ENCODE measurements at regions not wholly inside any gene's neighbourhood (a gene's known extent, or its start where the extent isn't known, plus 50 kb on each side); places are given as distances from the start of the nearest gene placed in this dataset.

DNA sequence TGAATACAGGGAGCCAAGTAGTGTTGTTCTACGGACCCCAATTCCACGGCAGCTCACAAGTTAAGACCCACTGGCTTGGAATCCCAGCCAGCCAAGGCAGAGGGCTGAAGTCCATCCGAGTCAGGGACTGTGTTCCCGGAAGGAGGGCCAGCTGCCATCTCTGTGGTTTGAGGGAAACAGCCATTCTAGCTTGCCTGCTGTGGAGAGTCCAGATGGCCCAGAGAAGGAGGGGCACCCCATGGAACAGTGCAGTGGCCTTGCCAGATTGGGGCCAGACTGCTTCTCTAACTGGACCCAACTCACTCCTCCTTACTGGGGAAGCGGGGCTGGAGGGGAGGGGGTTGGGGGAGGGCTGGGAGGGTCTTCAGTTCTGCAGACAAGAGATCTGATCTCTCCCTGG, 156.4 kb downstream of the FAM181B start:
- intact Hi-C loops (cut with micrococcal nuclease) = no loop called here
- no peaks in the 10 kb centered on the region for H3K4me1 Mint-ChIP-seq
- Histone ChIP-seq H3K36me3 (ENCODE audit: insufficient read depth, low read length) (no peaks in the 10 kb centered on the region), H3K4me3 (ENCODE audit: low read length in 2 of 2) (no peak overlapping the region), H3K9me3 (ENCODE audit: control insufficient read depth in 1 of 2, low read length in 2 of 2) (no peaks in the 10 kb centered on the region), H3K27ac (ENCODE audit: low read depth, low read length) (no peak overlapping the region), H3K27me3 (ENCODE audit: insufficient read depth, low read length) (no peaks in the 10 kb centered on the region), H3K4me1 (ENCODE audit: insufficient read depth, low read length) (no peaks in the 10 kb centered on the region)
- no peak overlapping the region for H3K27ac Mint-ChIP-seq
- CTCF ChIA-PET (ENCODE audit: partially characterized antibody) = no interaction called here
- H3K36me3 Mint-ChIP-seq = no peaks in the 10 kb centered on the region
- no peak overlapping the region for H3K4me3 Mint-ChIP-seq
- no peak for DNase-seq
- POLR2A ChIA-PET (ENCODE audit: partially characterized antibody) = no interaction called here
- peaks cover 0 to 6% (median under 1%) of the 10 kb centered on the region in 8 donors for H3K9me3 Mint-ChIP-seq
- H3K27me3 Mint-ChIP-seq = no peaks in the 10 kb centered on the region

DNA sequence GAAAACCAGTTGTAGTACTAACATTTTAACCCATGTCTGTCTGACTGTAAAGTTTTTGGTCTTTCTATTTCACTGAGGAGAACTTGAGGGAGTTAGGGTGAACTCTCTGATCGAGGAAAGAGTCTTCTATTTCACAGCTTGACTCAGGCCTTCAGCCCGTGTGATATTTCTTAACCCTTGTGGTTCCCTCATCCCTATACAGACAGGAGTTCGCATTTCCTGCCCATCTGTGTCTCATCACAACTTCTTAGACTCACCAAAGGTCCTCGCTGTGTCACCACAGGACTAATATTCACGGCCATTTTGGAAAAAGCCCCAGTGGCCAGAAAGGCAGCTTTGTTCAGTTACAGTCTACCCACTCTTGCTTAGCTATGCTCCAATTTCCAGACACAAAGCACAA, 172.8 kb downstream of the FAM181B start:
- H3K9me3 ChIP-seq (ENCODE audit: control insufficient read depth in 1 of 2, low read length in 2 of 2) = no peaks in the 10 kb centered on the region
- ChIA-PET POLR2A (ENCODE audit: partially characterized antibody) (no interaction called here), CTCF (ENCODE audit: partially characterized antibody) (no interaction called here)
- no peaks in the 10 kb centered on the region for H3K4me1 ChIP-seq (ENCODE audit: insufficient read depth, low read length)
- Mint-ChIP-seq H3K4me3 (no peak overlapping the region), H3K9me3 (peaks cover 0 to 6% (median 0%) of the 10 kb centered on the region in 8 donors), H3K27ac (no peak overlapping the region), H3K4me1 (no peaks in the 10 kb centered on the region), H3K27me3 (no peaks in the 10 kb centered on the region), H3K36me3 (no peaks in the 10 kb centered on the region)
- no peak overlapping the region for H3K27ac ChIP-seq (ENCODE audit: low read depth, low read length)
- no peaks in the 10 kb centered on the region for H3K27me3 ChIP-seq (ENCODE audit: insufficient read depth, low read length)
- intact Hi-C loops (cut with micrococcal nuclease) = no loop called here
- DNase-seq = no peak
- no peaks in the 10 kb centered on the region for H3K36me3 ChIP-seq (ENCODE audit: insufficient read depth, low read length)
- no peak overlapping the region for H3K4me3 ChIP-seq (ENCODE audit: low read length in 2 of 2)

DNA sequence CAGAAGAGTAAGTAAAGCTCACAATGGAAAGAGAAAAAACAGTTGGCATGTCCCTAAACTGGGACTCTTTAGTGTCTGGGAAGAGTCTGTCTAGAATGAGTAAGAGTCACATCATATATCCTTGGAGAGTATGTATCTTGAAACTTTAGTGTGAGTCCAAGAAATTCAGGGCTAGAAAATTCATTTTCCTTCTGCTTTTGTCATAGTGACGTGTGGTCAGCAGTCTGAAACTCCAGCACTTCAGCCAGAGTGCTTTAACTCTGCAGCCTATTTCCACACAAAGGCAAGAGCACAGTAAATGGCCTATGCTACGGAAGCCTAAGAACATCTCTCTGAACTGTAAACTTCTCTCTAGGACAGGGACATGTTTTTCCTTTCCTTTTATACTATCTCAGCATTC, 174.1 kb downstream of the FAM181B start:
- Histone ChIP-seq H3K27me3 (ENCODE audit: insufficient read depth, low read length) (no peaks in the 10 kb centered on the region), H3K4me1 (ENCODE audit: insufficient read depth, low read length) (no peaks in the 10 kb centered on the region), H3K4me3 (ENCODE audit: low read length in 2 of 2) (no peak overlapping the region), H3K27ac (ENCODE audit: low read depth, low read length) (no peak overlapping the region), H3K9me3 (ENCODE audit: control insufficient read depth in 1 of 2, low read length in 2 of 2) (no peaks in the 10 kb centered on the region), H3K36me3 (ENCODE audit: insufficient read depth, low read length) (no peaks in the 10 kb centered on the region)
- Mint-ChIP-seq H3K27me3 (no peaks in the 10 kb centered on the region), H3K4me1 (no peaks in the 10 kb centered on the region), H3K4me3 (no peak overlapping the region), H3K9me3 (peaks cover 0 to 6% (median 0%) of the 10 kb centered on the region in 8 donors), H3K36me3 (no peaks in the 10 kb centered on the region), H3K27ac (no peak overlapping the region)
- ChIA-PET POLR2A (ENCODE audit: partially characterized antibody) (no interaction called here), CTCF (ENCODE audit: partially characterized antibody) (no interaction called here)
- intact Hi-C loops (cut with micrococcal nuclease) = no loop called here
- DNase-seq = no peak

DNA sequence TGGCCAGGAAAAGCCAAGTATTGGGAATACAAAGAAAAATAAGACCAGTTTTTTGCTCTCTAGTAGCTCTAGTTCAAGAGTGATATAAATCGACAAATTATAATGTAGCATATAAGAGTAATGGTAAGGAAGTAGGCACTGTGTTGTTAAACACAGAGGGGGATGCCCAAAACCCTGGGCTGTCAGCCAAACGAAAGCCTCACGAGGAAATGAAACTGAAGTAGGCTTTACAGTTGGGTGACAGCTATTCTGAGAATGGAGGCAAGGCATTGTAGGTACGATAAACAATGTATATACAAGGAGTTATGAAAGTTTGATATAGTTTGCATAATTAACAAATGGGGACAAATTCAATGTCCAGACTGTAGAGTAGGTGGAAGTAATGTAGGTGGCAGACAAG, 176.4 kb downstream of the FAM181B start:
- Histone ChIP-seq H3K4me3 (ENCODE audit: low read length in 2 of 2) (no peak overlapping the region), H3K27me3 (ENCODE audit: insufficient read depth, low read length) (no peaks in the 10 kb centered on the region), H3K36me3 (ENCODE audit: insufficient read depth, low read length) (no peaks in the 10 kb centered on the region), H3K4me1 (ENCODE audit: insufficient read depth, low read length) (no peaks in the 10 kb centered on the region), H3K9me3 (ENCODE audit: control insufficient read depth in 1 of 2, low read length in 2 of 2) (no peaks in the 10 kb centered on the region), H3K27ac (ENCODE audit: low read depth, low read length) (no peak overlapping the region)
- intact Hi-C loops (cut with micrococcal nuclease) = no loop called here
- H3K36me3 Mint-ChIP-seq = no peaks in the 10 kb centered on the region
- no peaks in the 10 kb centered on the region for H3K27me3 Mint-ChIP-seq
- no peak for DNase-seq
- no peaks in the 10 kb centered on the region for H3K4me1 Mint-ChIP-seq
- ChIA-PET POLR2A (ENCODE audit: partially characterized antibody) (no interaction called here), CTCF (ENCODE audit: partially characterized antibody) (no interaction called here)
- no peak overlapping the region for H3K27ac Mint-ChIP-seq
- no peak overlapping the region for H3K4me3 Mint-ChIP-seq
- H3K9me3 Mint-ChIP-seq = peaks cover 0 to 6% (median 0%) of the 10 kb centered on the region in 8 donors

DNA sequence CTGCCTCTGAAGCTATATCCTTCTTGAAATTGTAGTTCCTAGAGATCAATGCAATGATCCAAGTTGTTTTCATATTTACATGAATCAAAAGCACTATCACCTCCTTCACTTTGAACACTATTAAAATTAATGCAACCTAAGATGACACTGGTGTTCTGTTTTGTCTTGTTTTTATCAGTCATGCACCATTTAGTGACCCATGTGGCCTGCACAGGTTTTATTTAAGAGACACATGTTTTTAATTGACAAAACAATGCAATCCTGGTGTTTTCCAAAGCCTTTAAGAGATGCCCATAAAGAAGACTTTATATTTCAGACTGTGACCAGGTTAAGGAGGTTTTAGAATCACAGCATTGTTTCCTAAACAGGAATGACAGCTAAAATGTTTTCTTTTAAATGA, 177.5 kb downstream of the FAM181B start:
- H3K9me3 ChIP-seq (ENCODE audit: control insufficient read depth in 1 of 2, low read length in 2 of 2) = no peaks in the 10 kb centered on the region
- intact Hi-C loops (cut with micrococcal nuclease) = no loop called here
- no peaks in the 10 kb centered on the region for H3K27me3 Mint-ChIP-seq
- H3K4me1 ChIP-seq (ENCODE audit: insufficient read depth, low read length) = no peaks in the 10 kb centered on the region
- ChIA-PET CTCF (ENCODE audit: partially characterized antibody) (no interaction called here), POLR2A (ENCODE audit: partially characterized antibody) (no interaction called here)
- peaks cover 0 to 3% (median 0%) of the 10 kb centered on the region in 8 donors for H3K9me3 Mint-ChIP-seq
- H3K27me3 ChIP-seq (ENCODE audit: insufficient read depth, low read length) = no peaks in the 10 kb centered on the region
- no peak overlapping the region for H3K27ac ChIP-seq (ENCODE audit: low read depth, low read length)
- H3K4me1 Mint-ChIP-seq = no peaks in the 10 kb centered on the region
- no peak for DNase-seq
- H3K4me3 Mint-ChIP-seq = no peak overlapping the region
- H3K27ac Mint-ChIP-seq = no peak overlapping the region
- H3K4me3 ChIP-seq (ENCODE audit: low read length in 2 of 2) = no peak overlapping the region
- H3K36me3 Mint-ChIP-seq = no peaks in the 10 kb centered on the region
- no peaks in the 10 kb centered on the region for H3K36me3 ChIP-seq (ENCODE audit: insufficient read depth, low read length)

DNA sequence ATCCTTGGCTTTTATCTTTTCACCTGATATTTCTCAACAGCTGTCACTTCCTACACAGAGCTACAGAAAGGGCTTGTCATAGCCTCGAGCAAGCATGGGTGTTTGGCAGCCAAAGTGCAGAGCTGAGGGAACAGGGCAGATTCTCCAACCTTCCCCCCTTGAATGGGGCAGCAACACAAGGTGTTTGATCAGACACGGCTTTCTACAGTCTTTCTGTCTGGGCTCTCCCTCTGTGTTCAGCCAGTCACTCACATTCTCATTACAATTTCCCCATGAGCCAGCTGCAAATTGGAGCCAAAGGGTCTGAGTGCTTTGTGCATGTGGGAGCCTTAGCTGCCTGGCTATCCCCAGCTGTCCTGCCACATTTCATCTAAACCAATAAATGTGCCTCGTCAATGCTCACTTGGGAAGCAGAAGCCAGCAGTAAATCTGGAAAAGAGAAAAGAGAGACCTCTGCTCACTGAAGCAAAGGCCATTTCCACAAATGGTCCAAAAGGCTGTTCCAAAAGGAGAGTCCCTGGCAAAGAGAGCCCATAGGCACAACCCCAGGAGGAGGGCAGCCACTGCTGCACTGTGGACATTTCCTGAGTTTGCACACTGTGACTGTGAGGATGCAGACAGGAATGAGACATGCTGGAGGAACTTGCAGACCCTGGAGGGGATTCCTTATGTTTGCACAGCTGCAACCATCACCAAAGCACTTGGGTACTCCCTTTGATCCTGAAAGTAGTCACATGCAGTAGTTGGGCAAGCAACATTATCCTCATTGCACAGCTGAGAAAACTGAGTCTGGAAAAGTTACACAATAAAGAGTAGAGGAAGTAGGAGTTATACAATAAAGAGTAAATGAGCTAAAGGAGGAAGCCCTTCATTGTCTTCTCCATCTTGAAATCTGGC, 186.8 kb downstream of the FAM181B start:
- H3K4me1 ChIP-seq (ENCODE audit: insufficient read depth, low read length) = no peaks in the 10 kb centered on the region
- no peak overlapping the region for H3K4me3 ChIP-seq (ENCODE audit: low read length in 2 of 2)
- no peak for DNase-seq
- H3K36me3 Mint-ChIP-seq = no peaks in the 10 kb centered on the region
- no peaks in the 10 kb centered on the region for H3K36me3 ChIP-seq (ENCODE audit: insufficient read depth, low read length)
- no peaks in the 10 kb centered on the region for H3K27me3 ChIP-seq (ENCODE audit: insufficient read depth, low read length)
- no peak overlapping the region for H3K4me3 Mint-ChIP-seq
- CTCF ChIA-PET (ENCODE audit: partially characterized antibody) = no interaction called here
- H3K4me1 Mint-ChIP-seq = no peaks in the 10 kb centered on the region
- H3K27ac Mint-ChIP-seq = no peak overlapping the region
- H3K27me3 Mint-ChIP-seq = peaks cover 0 to 3% of the 10 kb centered on the region in 2 donors
- POLR2A ChIA-PET (ENCODE audit: partially characterized antibody) = no interaction called here
- intact Hi-C loops (cut with micrococcal nuclease) = no loop called here
- peaks cover 0 to 12% (median 0%) of the 10 kb centered on the region in 8 donors for H3K9me3 Mint-ChIP-seq
- no peak overlapping the region for H3K27ac ChIP-seq (ENCODE audit: low read depth, low read length)
- no peaks in the 10 kb centered on the region for H3K9me3 ChIP-seq (ENCODE audit: control insufficient read depth in 1 of 2, low read length in 2 of 2)

DNA sequence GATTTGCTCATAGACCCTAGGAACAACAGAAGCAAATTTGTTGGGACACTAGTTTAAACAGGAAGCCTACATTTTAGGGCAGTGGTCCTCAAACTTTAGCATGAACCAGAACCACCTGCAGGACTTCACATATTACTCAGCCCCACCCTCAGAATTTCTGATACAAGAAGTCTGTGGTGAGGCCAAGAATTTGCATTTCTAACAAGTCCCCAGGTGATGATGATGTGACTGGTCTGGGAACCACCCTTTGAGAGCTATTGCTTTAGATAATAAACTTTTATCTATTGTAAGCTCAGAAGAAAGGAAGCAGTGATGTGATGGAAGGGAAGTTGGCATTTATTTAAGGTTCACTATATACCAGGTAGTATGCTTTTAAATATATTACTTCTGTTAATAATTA, 194.0 kb downstream of the FAM181B start:
- Mint-ChIP-seq H3K4me3 (no peak overlapping the region), H3K9me3 (peaks cover 0 to 3% (median 0%) of the 10 kb centered on the region in 8 donors), H3K4me1 (no peaks in the 10 kb centered on the region), H3K27ac (no peak overlapping the region), H3K36me3 (no peaks in the 10 kb centered on the region), H3K27me3 (peaks cover 1 to 3% of the 10 kb centered on the region in 2 donors)
- intact Hi-C loops (cut with micrococcal nuclease) = no loop called here
- H3K4me3 ChIP-seq (ENCODE audit: low read length in 2 of 2) = no peak overlapping the region
- H3K36me3 ChIP-seq (ENCODE audit: insufficient read depth, low read length) = no peaks in the 10 kb centered on the region
- CTCF ChIA-PET (ENCODE audit: partially characterized antibody) = no interaction called here
- no peak overlapping the region for H3K27ac ChIP-seq (ENCODE audit: low read depth, low read length)
- no peaks in the 10 kb centered on the region for H3K4me1 ChIP-seq (ENCODE audit: insufficient read depth, low read length)
- H3K27me3 ChIP-seq (ENCODE audit: insufficient read depth, low read length) = no peaks in the 10 kb centered on the region
- POLR2A ChIA-PET (ENCODE audit: partially characterized antibody) = no interaction called here
- DNase-seq = no peak
- H3K9me3 ChIP-seq (ENCODE audit: control insufficient read depth in 1 of 2, low read length in 2 of 2) = no peaks in the 10 kb centered on the region

Data from CD4-positive, alpha-beta memory T cell (primary cell).